ENCODE measurements at regions not wholly inside any gene's neighbourhood (a gene's known extent, or its start where the extent isn't known, plus 50 kb on each side); places are given as distances from the start of the nearest gene placed in this dataset.

DNA sequence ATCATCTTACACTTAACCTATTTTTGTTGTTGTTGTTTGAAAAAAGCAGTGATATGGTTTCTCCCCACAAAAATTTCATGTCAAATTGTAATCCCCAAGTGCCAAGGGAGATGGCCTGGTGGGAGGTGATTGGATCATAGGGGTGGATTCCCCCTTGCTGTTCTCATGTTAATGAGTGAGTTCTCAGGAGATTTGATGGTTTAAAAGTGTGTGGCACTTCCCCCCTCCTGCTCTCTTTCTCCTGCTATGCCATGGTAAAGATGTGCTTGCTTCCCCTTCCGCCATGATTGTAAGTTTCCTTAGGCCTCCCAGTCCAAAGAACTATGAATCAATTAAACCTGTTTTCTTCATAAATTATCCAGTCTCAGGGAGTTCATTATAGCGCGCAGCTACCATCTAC lies 1362.7 kb upstream of the FAM98A start:
- no peak for TF ChIP-seq POLR2A (IDR thresholded peaks at IDR 0.05)
- TF ChIP-seq, protein P1, sequence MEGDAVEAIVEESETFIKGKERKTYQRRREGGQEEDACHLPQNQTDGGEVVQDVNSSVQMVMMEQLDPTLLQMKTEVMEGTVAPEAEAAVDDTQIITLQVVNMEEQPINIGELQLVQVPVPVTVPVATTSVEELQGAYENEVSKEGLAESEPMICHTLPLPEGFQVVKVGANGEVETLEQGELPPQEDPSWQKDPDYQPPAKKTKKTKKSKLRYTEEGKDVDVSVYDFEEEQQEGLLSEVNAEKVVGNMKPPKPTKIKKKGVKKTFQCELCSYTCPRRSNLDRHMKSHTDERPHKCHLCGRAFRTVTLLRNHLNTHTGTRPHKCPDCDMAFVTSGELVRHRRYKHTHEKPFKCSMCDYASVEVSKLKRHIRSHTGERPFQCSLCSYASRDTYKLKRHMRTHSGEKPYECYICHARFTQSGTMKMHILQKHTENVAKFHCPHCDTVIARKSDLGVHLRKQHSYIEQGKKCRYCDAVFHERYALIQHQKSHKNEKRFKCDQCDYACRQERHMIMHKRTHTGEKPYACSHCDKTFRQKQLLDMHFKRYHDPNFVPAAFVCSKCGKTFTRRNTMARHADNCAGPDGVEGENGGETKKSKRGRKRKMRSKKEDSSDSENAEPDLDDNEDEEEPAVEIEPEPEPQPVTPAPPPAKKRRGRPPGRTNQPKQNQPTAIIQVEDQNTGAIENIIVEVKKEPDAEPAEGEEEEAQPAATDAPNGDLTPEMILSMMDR (IDR thresholded peaks at IDR 0.05): no peak
